ENCODE measurements at regions not wholly inside any gene's neighbourhood (a gene's known extent, or its start where the extent isn't known, plus 50 kb on each side); places are given as distances from the start of the nearest gene placed in this dataset.

- DNase-seq (ENCODE audit: low read depth in 1 of 2, low spot score in 1 of 2) = no peak
Measured at GRCh38 chr3:182445576-182445975, 347.7 kb upstream of the ATP11B start.

- no peak for DNase-seq (ENCODE audit: low read depth in 1 of 2, low spot score in 1 of 2)
Measured at GRCh38 chr3:182450942-182451787, 342.1 kb upstream of the ATP11B start.

GRCh38 chr3:182451871-182452270, 341.4 kb upstream of the ATP11B start:
- DNase-seq (ENCODE audit: low read depth in 1 of 2, low spot score in 1 of 2) = no peak

GRCh38 chr3:182455011-182455410, 338.3 kb upstream of the ATP11B start:
- DNase-seq (ENCODE audit: low read depth in 1 of 2, low spot score in 1 of 2) = no peak

- no peak for DNase-seq (ENCODE audit: low read depth in 1 of 2, low spot score in 1 of 2)
Measured at GRCh38 chr3:182460303-182460702, 333.0 kb upstream of the ATP11B start.

GRCh38 chr3:182462152-182462551, 331.2 kb upstream of the ATP11B start:
- no peak for DNase-seq (ENCODE audit: low read depth in 1 of 2, low spot score in 1 of 2)

GRCh38 chr3:182464513-182465145, 328.7 kb upstream of the ATP11B start:
- DNase-seq (ENCODE audit: low read depth in 1 of 2, low spot score in 1 of 2) = no peak

GRCh38 chr3:182465301-182466185, 327.8 kb upstream of the ATP11B start:
- DNase-seq (ENCODE audit: low read depth in 1 of 2, low spot score in 1 of 2) = no peak

- no peak for DNase-seq (ENCODE audit: low read depth in 1 of 2, low spot score in 1 of 2)
Measured at GRCh38 chr3:182469086-182469485, 324.2 kb upstream of the ATP11B start.

- DNase-seq (ENCODE audit: low read depth in 1 of 2, low spot score in 1 of 2) = no peak
Measured at GRCh38 chr3:182470187-182470586, 323.1 kb upstream of the ATP11B start.

- no peak for DNase-seq (ENCODE audit: low read depth in 1 of 2, low spot score in 1 of 2)
Measured at GRCh38 chr3:182473191-182473710, 320.1 kb upstream of the ATP11B start.

- no peak for DNase-seq (ENCODE audit: low read depth in 1 of 2, low spot score in 1 of 2)
Measured at GRCh38 chr3:182478369-182478768, 314.9 kb upstream of the ATP11B start.

GRCh38 chr3:182479419-182480336, 313.6 kb upstream of the ATP11B start:
- no peak for DNase-seq (ENCODE audit: low read depth in 1 of 2, low spot score in 1 of 2)

- DNase-seq (ENCODE audit: low read depth in 1 of 2, low spot score in 1 of 2) = no peak
Measured at GRCh38 chr3:182482705-182483104, 310.6 kb upstream of the ATP11B start.

GRCh38 chr3:182484682-182485081, 308.6 kb upstream of the ATP11B start:
- no peak for DNase-seq (ENCODE audit: low read depth in 1 of 2, low spot score in 1 of 2)

GRCh38 chr3:182485301-182485700, 308.0 kb upstream of the ATP11B start:
- DNase-seq (ENCODE audit: low read depth in 1 of 2, low spot score in 1 of 2) = no peak

GRCh38 chr3:182486463-182486862, 306.8 kb upstream of the ATP11B start:
- no peak for DNase-seq (ENCODE audit: low read depth in 1 of 2, low spot score in 1 of 2)

- no peak for DNase-seq (ENCODE audit: low read depth in 1 of 2, low spot score in 1 of 2)
Measured at GRCh38 chr3:182487143-182487542, 306.2 kb upstream of the ATP11B start.

GRCh38 chr3:182487611-182488010, 305.7 kb upstream of the ATP11B start:
- no peak for DNase-seq (ENCODE audit: low read depth in 1 of 2, low spot score in 1 of 2)

Data from activated CD4-positive, alpha-beta T cell treated with anti-CD3 and anti-CD28 coated beads, Interleukin-2, amount 50 U/mL, for 24 hours (primary cell).